ENCODE measurements at regions not wholly inside any gene's neighbourhood (a gene's known extent, or its start where the extent isn't known, plus 50 kb on each side); places are given as distances from the start of the nearest gene placed in this dataset.

DNA sequence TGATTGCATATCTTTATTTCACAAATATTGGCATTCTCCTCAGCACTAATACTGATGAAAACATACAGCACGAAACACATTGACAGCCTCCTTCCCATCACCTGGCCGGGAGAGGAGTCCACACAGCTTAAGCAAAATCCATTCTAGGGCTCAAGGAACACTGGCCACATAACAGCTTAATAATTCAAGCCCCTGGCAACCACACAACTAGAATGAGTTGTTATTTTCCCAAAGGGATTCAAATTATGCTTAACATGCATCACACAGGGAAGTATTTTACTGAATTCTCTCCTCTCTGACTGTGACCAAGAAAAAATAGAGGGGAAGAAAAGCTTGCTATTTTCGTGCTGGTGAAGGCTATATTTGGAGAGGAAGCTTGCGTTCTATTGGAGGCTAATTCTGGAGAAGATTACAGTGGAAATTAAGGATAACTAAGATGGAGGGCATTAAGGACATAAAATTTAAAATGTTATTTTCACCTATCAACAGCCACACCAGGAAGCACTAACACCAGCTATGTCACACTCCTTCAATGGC, 198.5 kb downstream of the ADGRG6 start:
- DNase-seq = no peak

GRCh38 chr6:142501795-142502194, 200.0 kb downstream of the ADGRG6 start:
- no peak for DNase-seq

DNA sequence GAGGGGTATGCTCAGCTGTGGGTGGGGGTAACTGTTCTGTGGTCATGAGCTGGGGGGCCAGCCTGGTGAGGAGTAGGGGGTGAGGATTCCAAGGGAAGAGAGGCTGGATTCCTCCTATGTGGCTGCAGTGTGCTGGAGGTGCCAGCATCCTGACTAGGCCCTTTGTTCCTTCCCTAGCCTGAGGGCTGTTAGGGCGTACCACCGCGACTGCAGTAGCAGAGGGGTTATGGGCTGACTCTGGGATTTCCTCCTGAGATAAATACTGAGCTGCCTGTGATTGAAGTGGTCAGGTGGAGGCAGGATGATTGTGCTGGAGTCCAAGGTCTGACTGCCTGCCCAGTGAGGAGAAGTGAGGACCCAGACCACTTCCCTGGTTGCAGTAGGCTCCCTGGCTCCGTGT, 205.3 kb downstream of the ADGRG6 start:
- DNase-seq = no peak

DNA sequence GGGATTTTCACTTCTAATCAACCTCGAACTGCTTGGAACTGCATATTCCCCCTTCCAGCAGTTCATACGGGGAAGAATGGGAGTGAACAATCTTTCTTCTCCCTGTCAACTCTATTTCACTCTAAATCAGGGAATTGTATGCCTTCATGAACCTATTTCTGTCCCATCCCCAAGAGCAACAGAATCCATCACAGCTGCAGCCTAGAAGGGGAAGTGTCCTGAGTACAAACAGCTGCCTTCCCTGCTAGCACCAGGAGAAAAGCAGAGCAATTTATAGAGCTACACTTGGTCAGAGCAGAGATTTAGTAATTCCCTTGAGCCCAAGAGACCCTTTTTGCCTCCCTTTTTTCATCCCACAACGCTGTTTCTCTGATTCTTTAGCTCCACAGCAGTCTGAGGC, 208.4 kb downstream of the ADGRG6 start:
- DNase-seq = no peak

DNA sequence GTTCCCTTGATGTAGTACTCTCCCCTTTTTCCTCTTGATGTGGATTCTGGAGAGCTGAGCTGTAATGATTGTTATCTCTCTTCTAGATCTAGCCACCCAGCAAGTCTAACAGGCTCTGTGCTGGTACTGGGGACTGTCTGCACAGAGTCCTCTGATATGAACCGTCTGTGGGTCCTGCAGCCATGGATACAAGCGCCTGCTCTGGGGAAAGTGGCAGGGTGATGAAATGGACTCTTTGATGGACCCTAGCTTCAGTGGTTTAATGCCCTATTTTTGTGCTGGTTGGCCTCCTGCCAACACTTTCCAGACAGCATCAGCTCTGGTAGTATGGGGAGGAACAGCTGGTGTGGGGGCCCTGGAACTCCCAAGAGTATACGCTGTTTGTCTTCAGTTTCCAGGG, 216.3 kb downstream of the ADGRG6 start:
- no peak for DNase-seq

GRCh38 chr6:142518761-142519160, 217.0 kb downstream of the ADGRG6 start:
- no peak for DNase-seq

DNA sequence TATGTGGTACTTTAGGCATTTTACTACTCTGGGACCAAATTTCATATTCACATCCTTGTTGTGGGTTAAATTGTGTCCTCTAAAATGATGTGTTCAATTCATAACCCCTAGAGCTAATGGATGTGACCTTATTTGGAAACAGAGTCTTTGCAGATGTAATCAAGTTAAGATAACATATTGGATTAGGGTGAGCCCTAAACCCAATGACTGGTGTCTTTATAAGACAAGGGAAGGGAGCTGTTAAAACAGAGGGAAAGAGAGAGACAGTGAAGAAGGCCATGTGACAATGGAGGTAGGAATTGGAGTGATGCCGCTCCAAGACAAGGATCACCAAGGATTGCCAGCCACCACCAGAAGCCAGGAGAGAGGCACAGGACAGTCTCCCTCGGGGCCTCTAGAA, 220.0 kb downstream of the ADGRG6 start:
- no peak for DNase-seq

GRCh38 chr6:142523515-142524375, 221.9 kb downstream of the ADGRG6 start:
- no peak for DNase-seq

GRCh38 chr6:142530566-142530965, 228.8 kb downstream of the ADGRG6 start:
- DNase-seq = no peak

GRCh38 chr6:142531727-142532126, 229.9 kb downstream of the ADGRG6 start:
- no peak for DNase-seq

DNA sequence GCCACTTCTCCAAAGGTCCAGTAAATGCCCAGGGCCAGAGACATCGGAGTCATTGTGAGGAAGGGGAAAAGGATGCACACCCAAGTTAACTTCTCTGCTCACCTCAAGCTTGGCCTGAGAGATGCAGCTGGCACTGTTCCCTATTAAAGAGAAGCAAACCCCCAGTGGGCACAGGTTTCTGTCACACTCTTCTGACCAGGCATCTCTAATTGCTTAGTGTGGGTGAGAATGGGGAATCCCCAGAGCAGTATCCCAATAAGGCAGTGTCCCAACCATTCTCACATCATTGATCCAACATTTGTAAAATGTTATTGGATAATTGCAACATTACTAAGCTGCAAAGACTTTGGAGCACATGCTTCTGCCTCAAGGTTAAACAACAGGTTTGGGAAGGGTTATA, 232.3 kb downstream of the ADGRG6 start:
- no peak for DNase-seq

- no peak for DNase-seq
Observed at GRCh38 chr6:142534484-142534883, 232.7 kb downstream of the ADGRG6 start.

- DNase-seq = peak in 1 of 2 experiments; percentile 3
Observed at GRCh38 chr6:142537612-142538478, 236.0 kb downstream of the ADGRG6 start.

GRCh38 chr6:142542704-142543233, 241.0 kb downstream of the ADGRG6 start:
- DNase-seq = no peak

GRCh38 chr6:142543606-142544005, 241.8 kb downstream of the ADGRG6 start:
- no peak for DNase-seq

GRCh38 chr6:142544199-142544838, 242.5 kb downstream of the ADGRG6 start:
- no peak for DNase-seq

GRCh38 chr6:142545147-142545546, 243.3 kb downstream of the ADGRG6 start:
- no peak for DNase-seq

DNA sequence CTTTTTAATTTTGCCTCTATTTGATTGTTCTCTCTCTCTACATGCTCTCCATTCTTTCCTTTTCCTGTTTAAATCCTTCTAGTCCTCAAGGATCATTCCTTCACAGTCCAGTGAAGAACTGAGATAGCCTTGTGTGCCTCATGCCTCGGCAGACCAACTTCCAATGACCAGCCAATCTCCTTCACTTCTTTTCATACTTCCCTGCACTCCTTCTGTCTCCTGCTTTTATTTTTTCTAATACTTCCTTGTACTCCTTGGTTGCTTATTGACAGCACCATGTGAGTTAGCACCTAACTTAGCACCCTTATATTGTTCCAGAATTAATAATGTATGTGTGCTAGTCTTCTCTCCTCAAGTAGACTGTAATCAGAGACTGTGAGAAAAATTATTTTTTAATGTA, 246.8 kb downstream of the ADGRG6 start:
- no peak for DNase-seq

GRCh38 chr6:142550310-142551063, 248.7 kb downstream of the ADGRG6 start:
- no peak for DNase-seq

DNA sequence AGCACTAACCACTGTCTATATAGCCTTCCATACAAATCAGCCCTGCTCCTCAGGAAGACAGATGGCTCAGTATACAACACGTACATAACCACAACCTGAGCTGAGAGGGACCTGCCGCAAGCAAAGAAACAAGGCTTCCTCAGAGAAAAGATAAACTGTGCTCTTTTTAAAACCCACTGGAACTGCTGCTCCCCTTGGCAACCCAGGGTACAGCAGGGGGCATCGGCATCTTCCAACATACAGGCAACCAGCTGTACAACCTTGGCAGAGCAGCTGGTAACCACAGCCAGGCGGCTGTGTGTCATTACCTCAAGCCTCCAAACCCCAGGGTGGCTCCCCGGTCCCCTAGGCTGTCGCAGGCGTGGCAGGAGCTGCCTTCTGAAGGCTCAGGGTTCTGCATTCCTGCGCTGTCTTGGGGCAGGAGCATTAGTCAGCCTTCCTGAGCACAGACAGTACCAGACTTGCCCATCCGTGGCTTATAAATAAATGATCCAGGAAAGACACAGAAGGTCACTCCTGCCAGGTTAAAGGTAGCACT, 249.5 kb downstream of the ADGRG6 start:
- DNase-seq = peak; percentile 15 to 61

- no peak for DNase-seq
Observed at GRCh38 chr6:142558786-142559185, 257.0 kb downstream of the ADGRG6 start.

Data from stimulated activated CD4-positive, alpha-beta T cell treated with anti-CD3 and anti-CD28 coated beads, Interleukin-4, amount 100 ng/mL, for 4 hours (primary cell).